Right lobe of liver (tissue), 6 donors: ENCODE measurements at regions not wholly inside any gene's neighbourhood (a gene's known extent, or its start where the extent isn't known, plus 50 kb on each side); places are given as distances from the start of the nearest gene placed in this dataset.

Experiments used
- ATAC-seq, 4 donors: fragments of 200-7000 bp; cut with Tn5 transposase; one replicate each; pipeline ENCODE4 v1.9.1; 2020; ENCODE audit warnings: mild to moderate bottlenecking in 4 of 4, moderate library complexity in 4 of 4
- DNase-seq, 3 donors: peaks; one replicate each; pipeline ENCODE4 v3.0.0-alpha.2; 2020
- H3K27ac ChIP-seq, 3 donors: fragments of 200-600 bp; one replicate each; pipeline ENCODE4 v1.8.0; 2022
- H3K27me3 ChIP-seq, 2 donors: fragments of 200-600 bp; one replicate each; pipeline ENCODE4 v1.8.0; 2022
- H3K36me3 ChIP-seq, 4 donors: fragments of 200-600 bp; sonication (generic) in 1 of 4; one replicate each; pipeline versions ENCODE4 v1.5.1 to v1.8.0; 2017 to 2022; ENCODE audit warnings: control low read depth in 1 of 4
- H3K4me1 ChIP-seq, 4 donors: fragments of 200-600 bp; sonication (generic) in 1 of 4; one replicate each; pipeline versions ENCODE4 v1.5.1 to v1.8.0; 2017 to 2022; ENCODE audit warnings: control low read depth in 1 of 4
- H3K4me3 ChIP-seq, 3 donors: fragments of 200-600 bp; one replicate each; pipeline ENCODE4 v1.8.0; 2022
- H3K9me3 ChIP-seq, 4 donors: fragments of 200-600 bp; sonication (generic) in 1 of 4; one replicate each; pipeline versions ENCODE4 v1.5.1 to v1.8.0; 2017 to 2022; ENCODE audit warnings: control low read depth in 1 of 4
- POLR2A ChIP-seq: fragments of 450-650 bp; IDR thresholded peaks from one replicate; pipeline ENCODE4 v1.6.1; 2017; ENCODE audit warnings: antibody characterized with exemption, mild to moderate bottlenecking
- WGBS: methylation state at CpG from one replicate; pipeline ENCODE4 v1.1.6; 2018; ENCODE audit warnings: low coverage, low lambda C conversion rate; ENCODE audit not compliant: insufficient coverage; ENCODE audit errors: missing lambda C conversion rate; 5-methylcytosine and 5-hydroxymethylcytosine counted together
- intact Hi-C, 2 donors: fragments of 100-400 bp; cut with DNase I; formaldehyde crosslinking; loops; one replicate each; pipeline versions ENCODE4 v1.11.2 to v1.14.1; 2022
- TF ChIP-seq, protein P1 (sequence below), 4 donors: fragments of 200-600 bp in 3 of 4; fragments of 450-650 bp in 1 of 4; IDR thresholded peaks; one replicate each; pipeline versions ENCODE4 v1.5.1 to v1.8.0; 2016 to 2022; ENCODE audit warnings: antibody characterized with exemption in 4 of 4, mild to moderate bottlenecking in 2 of 4
- donor health status: DM: no; HTN: yes; CAD: no.
- donor health status: DM: no; HTN: no; CAD: no.
- donor health status: DM: no; HTN: no; CAD: no.
- donor health status: DM: no; HTN: yes; CAD: no.
- donor health status: DM: no; HTN: yes; CAD: no.

DNA sequence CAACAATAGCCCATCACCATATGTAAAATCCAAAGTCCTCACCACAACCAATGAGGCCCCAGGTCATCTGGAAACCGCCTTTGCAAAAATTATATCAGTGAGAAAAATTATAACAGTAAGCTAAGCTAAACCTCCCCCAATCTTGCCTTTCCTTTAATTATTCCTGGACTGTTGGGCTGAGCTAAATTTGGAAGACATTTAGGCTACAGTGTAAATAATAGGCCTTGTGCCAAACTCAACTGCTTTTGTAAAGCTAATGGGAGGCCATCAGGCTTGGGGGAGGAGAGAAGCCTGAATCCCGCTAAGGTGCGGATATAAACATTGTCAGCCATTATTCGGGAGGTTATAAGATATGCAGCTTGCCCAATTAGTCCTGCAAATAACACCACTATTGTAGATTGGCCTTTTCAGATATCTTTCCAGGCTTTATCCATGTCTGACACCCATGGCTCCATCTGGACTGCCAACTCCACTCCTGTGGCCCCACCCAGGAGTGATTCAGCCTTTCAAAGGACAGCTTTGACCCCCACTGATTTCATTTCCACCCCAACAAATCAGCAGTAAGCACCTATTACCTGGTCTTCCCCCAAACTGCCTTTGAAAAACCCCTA, 53.0 kb upstream of the CA12 start:
- 83% methylated on average over 4 of the region's 4 CpGs for WGBS
- no peaks in the 10 kb centered on the region for H3K9me3 ChIP-seq
- TF ChIP-seq, protein P1, sequence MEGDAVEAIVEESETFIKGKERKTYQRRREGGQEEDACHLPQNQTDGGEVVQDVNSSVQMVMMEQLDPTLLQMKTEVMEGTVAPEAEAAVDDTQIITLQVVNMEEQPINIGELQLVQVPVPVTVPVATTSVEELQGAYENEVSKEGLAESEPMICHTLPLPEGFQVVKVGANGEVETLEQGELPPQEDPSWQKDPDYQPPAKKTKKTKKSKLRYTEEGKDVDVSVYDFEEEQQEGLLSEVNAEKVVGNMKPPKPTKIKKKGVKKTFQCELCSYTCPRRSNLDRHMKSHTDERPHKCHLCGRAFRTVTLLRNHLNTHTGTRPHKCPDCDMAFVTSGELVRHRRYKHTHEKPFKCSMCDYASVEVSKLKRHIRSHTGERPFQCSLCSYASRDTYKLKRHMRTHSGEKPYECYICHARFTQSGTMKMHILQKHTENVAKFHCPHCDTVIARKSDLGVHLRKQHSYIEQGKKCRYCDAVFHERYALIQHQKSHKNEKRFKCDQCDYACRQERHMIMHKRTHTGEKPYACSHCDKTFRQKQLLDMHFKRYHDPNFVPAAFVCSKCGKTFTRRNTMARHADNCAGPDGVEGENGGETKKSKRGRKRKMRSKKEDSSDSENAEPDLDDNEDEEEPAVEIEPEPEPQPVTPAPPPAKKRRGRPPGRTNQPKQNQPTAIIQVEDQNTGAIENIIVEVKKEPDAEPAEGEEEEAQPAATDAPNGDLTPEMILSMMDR (IDR thresholded peaks at IDR 0.05) = no peak
- no peak for TF ChIP-seq POLR2A
- H3K4me3 ChIP-seq = no peak overlapping the region
- H3K36me3 ChIP-seq = no peaks in the 10 kb centered on the region
- ATAC-seq = no peak
- no peak for DNase-seq
- no peak overlapping the region for H3K27ac ChIP-seq
- intact Hi-C loops = no loop called here
- H3K4me1 ChIP-seq = peaks cover 0 to 6% (median 0%) of the 10 kb centered on the region in 4 donors
- H3K27me3 ChIP-seq = no peaks in the 10 kb centered on the region

DNA sequence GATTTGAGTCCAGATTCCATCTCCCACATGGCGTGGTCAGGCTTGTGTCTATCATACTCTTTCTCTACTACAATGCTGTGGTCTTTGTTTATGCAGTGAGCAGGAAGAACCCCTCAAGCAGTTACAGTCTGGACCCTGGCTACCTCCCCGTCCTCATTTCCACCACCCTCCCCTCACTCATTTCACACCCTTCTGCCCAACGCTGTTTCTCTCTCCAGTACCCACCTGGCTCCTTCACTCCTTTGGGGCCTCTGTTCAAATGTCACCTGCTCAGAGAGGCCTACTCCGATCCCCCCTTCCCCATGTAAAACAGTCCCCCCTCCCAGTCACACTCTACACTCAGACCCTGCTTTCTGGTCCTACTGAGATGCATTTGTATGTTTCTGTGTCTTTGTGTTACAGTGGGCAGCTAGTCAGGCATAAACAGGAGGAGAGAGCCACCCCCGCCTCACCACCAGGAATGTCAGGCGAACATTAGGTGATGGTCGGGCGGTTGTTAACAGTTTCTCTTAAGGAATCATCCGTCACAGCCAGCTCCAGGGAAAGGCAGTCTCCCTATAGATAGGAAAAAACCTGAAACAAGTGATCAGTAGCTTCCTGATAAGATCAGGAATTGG, 53.7 kb upstream of the CA12 start:
- ATAC-seq = no peak
- no peak overlapping the region for H3K4me3 ChIP-seq
- no peak for DNase-seq
- H3K9me3 ChIP-seq = no peaks in the 10 kb centered on the region
- no peak for TF ChIP-seq POLR2A
- TF ChIP-seq, protein P1 (IDR thresholded peaks at IDR 0.05) = no peak
- intact Hi-C loops = no loop called here
- no peaks in the 10 kb centered on the region for H3K27me3 ChIP-seq
- H3K36me3 ChIP-seq = no peaks in the 10 kb centered on the region
- WGBS = 98% methylated on average over 9 of the region's 9 CpGs
- H3K27ac ChIP-seq = no peak overlapping the region
- peaks cover 0 to 6% (median 0%) of the 10 kb centered on the region in 4 donors for H3K4me1 ChIP-seq

DNA sequence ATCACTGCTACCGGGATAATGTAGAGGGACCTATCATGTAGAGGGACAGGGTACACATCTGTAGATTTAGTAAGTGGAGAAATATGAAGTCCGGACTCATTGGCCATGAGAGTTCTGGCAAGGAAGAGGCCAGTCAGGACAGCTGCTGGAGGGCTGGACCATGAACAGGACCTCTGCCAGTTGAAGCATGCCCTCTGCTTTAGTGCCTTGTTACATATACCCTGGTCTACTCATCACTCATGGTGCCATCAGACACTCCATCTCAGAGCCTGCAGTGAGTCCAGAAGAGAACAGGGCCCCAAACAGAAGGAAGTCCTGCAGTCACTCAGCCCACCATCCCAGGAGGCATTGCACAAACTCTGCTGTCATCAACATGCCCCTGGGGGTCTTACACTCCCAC, 54.7 kb upstream of the CA12 start:
- WGBS = 93% methylated on average over 2 of the region's 2 CpGs
- Histone ChIP-seq H3K9me3 (no peaks in the 10 kb centered on the region), H3K4me3 (no peak overlapping the region), H3K27me3 (no peaks in the 10 kb centered on the region), H3K36me3 (no peaks in the 10 kb centered on the region), H3K27ac (no peak overlapping the region), H3K4me1 (peaks cover 0 to 6% (median 0%) of the 10 kb centered on the region in 4 donors)
- intact Hi-C loops = no loop called here
- TF ChIP-seq POLR2A = no peak
- TF ChIP-seq, protein P1 (IDR thresholded peaks at IDR 0.05) = no peak
- ATAC-seq (no peak), DNase-seq (no peak)

DNA sequence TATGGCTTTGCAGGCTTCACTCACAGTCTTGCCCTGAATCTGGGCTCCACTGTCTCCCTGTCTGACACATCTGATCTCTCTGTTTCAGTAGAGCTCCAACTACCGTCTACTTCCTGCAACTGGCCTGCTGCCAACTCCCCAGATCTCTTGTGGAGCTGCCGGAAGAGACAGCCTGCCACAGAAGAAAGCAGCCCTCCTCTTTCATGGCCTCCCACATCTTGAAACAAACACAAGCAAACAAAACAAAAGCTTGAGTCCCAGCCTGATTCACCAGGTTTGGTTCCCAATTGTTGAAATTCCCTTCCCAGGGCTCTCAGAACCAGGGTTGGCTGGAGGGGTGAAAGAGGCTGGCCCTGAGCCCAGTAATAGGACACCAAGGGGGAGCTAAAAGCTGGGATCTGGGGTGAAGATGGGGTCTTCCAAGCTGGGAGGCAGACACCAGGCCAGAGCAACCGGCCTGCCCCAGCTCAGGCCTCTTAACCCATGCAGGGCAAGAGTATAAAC, 55.3 kb upstream of the CA12 start:
- TF ChIP-seq, protein P1 (IDR thresholded peaks at IDR 0.05) = no peak
- no peak for TF ChIP-seq POLR2A
- Histone ChIP-seq H3K9me3 (no peaks in the 10 kb centered on the region), H3K36me3 (no peaks in the 10 kb centered on the region), H3K27ac (no peak overlapping the region), H3K27me3 (no peaks in the 10 kb centered on the region), H3K4me3 (no peak overlapping the region), H3K4me1 (peaks cover 0 to 6% (median 0%) of the 10 kb centered on the region in 4 donors)
- WGBS = 19% methylated on average over 3 of the region's 3 CpGs
- ATAC-seq (peak; percentile 73 to 92 (median 79)), DNase-seq (peak; percentile 74 to 88 (median 77))
- intact Hi-C loops = no loop called here
